K562 (cell line): ENCODE measurements at regions not wholly inside any gene's neighbourhood (a gene's known extent, or its start where the extent isn't known, plus 50 kb on each side); places are given as distances from the start of the nearest gene placed in this dataset.

Experiments
- ATAC-seq: fragments of 200-7000 bp; cut with Tn5 transposase; 3 replicates; pipeline ENCODE4 v1.9.1; 2020; ENCODE audit warnings: moderate library complexity
- BruUV-seq: library from RNA; stranded (reverse); fragments of 400-500 nt; replicated peaks from 2 replicates; lab custom pipeline; 2021; lab: Mats Ljungman, UMichigan
- CTCF ChIA-PET: fragments of 300-600 bp; formaldehyde crosslinking; extraction: SDS; loops from one replicate; lab custom pipeline; 2021; ENCODE audit warnings: low intra/inter-chr PET ratio; lab: Yijun Ruan, JAX
- POLR2A ChIA-PET: fragments of 300-600, 350-650 bp; sonication (Branson Sonifier 250); formaldehyde crosslinking; extraction: SDS; loops from one replicate; lab custom pipeline; 2021; ENCODE audit warnings: antibody characterized with exemption, inconsistent platforms; lab: Yijun Ruan, JAX
- DNase-seq, 4 experiments: peaks; one replicate each; pipeline versions ENCODE4 v3.0.0 to v3.0.0-alpha.2; 2011 to 2018; ENCODE audit warnings: low spot score in 3 of 4, mixed read lengths in 3 of 4; ENCODE audit errors: extremely low read depth in 1 of 4
- FAIRE-seq: peaks from 2 replicates; lab custom pipeline; 2011; peaks lifted over from hg19 to GRCh38; lab: Jason Lieb, UNC
- H2AFZ ChIP-seq: 2 replicates; pipeline ENCODE4 v1.6.0; 2011; ENCODE audit warnings: low read depth, low read length, control low read depth, inconsistent platforms
- H3K27ac ChIP-seq: fragments of 200-600 bp; 3 replicates; pipeline ENCODE4 v1.8.0; 2011; ENCODE audit warnings: low read depth, mild to moderate bottlenecking, control low read depth, inconsistent platforms, low read length, moderate library complexity, mixed read lengths; ENCODE audit errors: extremely low read depth
- H3K27me3 ChIP-seq, 2 experiments: fragments of 300-600 bp in 1 of 2; 2 replicates in 1 of 2; 3 replicates in 1 of 2; pipeline versions ENCODE4 v1.6.0 to v1.8.0; 2011; ENCODE audit warnings: inconsistent platforms in 2 of 2, low read length in 2 of 2, mild to moderate bottlenecking in 1 of 2, mixed read lengths in 1 of 2, moderate library complexity in 1 of 2; ENCODE audit not compliant: control insufficient read depth in 2 of 2, insufficient read depth in 2 of 2
- H3K36me3 ChIP-seq: fragments of 300-600 bp; 3 replicates; pipeline ENCODE4 v1.8.0; 2011; ENCODE audit warnings: mild to moderate bottlenecking, low read length, inconsistent platforms; ENCODE audit not compliant: control insufficient read depth, insufficient read depth
- H3K4me1 ChIP-seq, 2 experiments: fragments of 200-600 bp in 1 of 2; replicated peaks in 1 of 2; 2 replicates in 1 of 2; 3 replicates in 1 of 2; pipeline versions ENCODE4 v1.5.1 to v1.8.0; 2011; ENCODE audit warnings: inconsistent platforms in 2 of 2, low read length in 2 of 2, mild to moderate bottlenecking in 1 of 2, mixed read lengths in 1 of 2, moderate library complexity in 1 of 2; ENCODE audit not compliant: control insufficient read depth in 2 of 2, insufficient read depth in 2 of 2
- H3K4me2 ChIP-seq: 2 replicates; pipeline ENCODE4 v1.6.1; 2011; ENCODE audit warnings: low read length, control low read depth, inconsistent platforms, mixed read lengths; ENCODE audit not compliant: insufficient read depth
- H3K4me3 ChIP-seq: fragments of 200-600 bp; sonication (generic), shearing (Covaris generic); 2 replicates; pipeline ENCODE4 v1.5.1; 2016; ENCODE audit warnings: control low read depth, inconsistent platforms
- H3K79me2 ChIP-seq: fragments of 200-600 bp; 3 replicates; pipeline ENCODE4 v1.8.0; 2011; ENCODE audit warnings: low read length, inconsistent platforms; ENCODE audit not compliant: control insufficient read depth, insufficient read depth
- H3K9ac ChIP-seq, 2 experiments: 2 replicates each; pipeline versions ENCODE4 v1.6.0 to v1.6.1; 2011; ENCODE audit warnings: low read depth in 2 of 2, low read length in 2 of 2, control low read depth in 1 of 2, inconsistent platforms in 1 of 2, mild to moderate bottlenecking in 1 of 2, mixed read lengths in 1 of 2; ENCODE audit not compliant: insufficient read depth in 1 of 2
- H3K9me1 ChIP-seq: one replicate; pipeline ENCODE4 v1.6.0; 2011; ENCODE audit warnings: inconsistent platforms, mild to moderate bottlenecking, low read length, moderate library complexity; ENCODE audit not compliant: control insufficient read depth, insufficient read depth
- H3K9me3 ChIP-seq: replicated peaks from 2 replicates; pipeline ENCODE4 v1.5.1; 2011; ENCODE audit warnings: low read depth, low read length, inconsistent platforms; ENCODE audit not compliant: control insufficient read depth, insufficient read depth
- H4K20me1 ChIP-seq: replicated peaks from 2 replicates; pipeline ENCODE4 v1.6.1; 2011; ENCODE audit warnings: low read length, inconsistent platforms, mixed read lengths; ENCODE audit not compliant: control insufficient read depth, insufficient read depth
- ATF3 ChIP-seq, 2 experiments: fragments of 450-650 bp in 1 of 2; sonication (generic) in 1 of 2; formaldehyde crosslinking in 1 of 2; IDR thresholded peaks in 1 of 2; conservative IDR thresholded peaks in 1 of 2; 2 replicates each; pipeline versions ENCODE4 v1.6.1 to v1.8.1; 2016 to 2023; ENCODE audit warnings: mild to moderate bottlenecking in 2 of 2, moderate library complexity in 2 of 2, inconsistent platforms in 1 of 2, missing genetic modification reagents in 1 of 2
- CTBP1 ChIP-seq: fragments of 450-650 bp; IDR thresholded peaks from 2 replicates; pipeline ENCODE4 v1.6.1; 2016; ENCODE audit warnings: borderline replicate concordance
- E2F5 ChIP-seq: sonication (generic); formaldehyde crosslinking; IDR thresholded peaks from 2 replicates; pipeline ENCODE4 v1.8.0; 2022; ENCODE audit warnings: mild to moderate bottlenecking, missing genetic modification reagents
- POLR2B ChIP-seq: fragments of 450-650 bp; IDR thresholded peaks from 2 replicates; pipeline ENCODE4 v1.6.1; 2018; ENCODE audit warnings: low read depth; ENCODE audit not compliant: partially characterized antibody
- PREB ChIP-seq: sonication (generic); formaldehyde crosslinking; IDR thresholded peaks from 2 replicates; pipeline ENCODE4 v1.8.1; 2023; ENCODE audit warnings: mild to moderate bottlenecking, missing genetic modification reagents
- TRIM24 ChIP-seq, 2 experiments: fragments of 450-650 bp; IDR thresholded peaks; 2 replicates each; pipeline ENCODE4 v1.6.1; 2016
- ZNF263 ChIP-seq: sonication (generic); formaldehyde crosslinking; IDR thresholded peaks from 2 replicates; pipeline ENCODE4 v1.8.0; 2022; ENCODE audit warnings: mild to moderate bottlenecking, missing genetic modification reagents, borderline replicate concordance
- WGBS: fragments of 100-300 bp; shearing (Covaris generic); methylation state at CpG from one replicate; pipeline ENCODE4 v1.1.6; 2016; ENCODE audit warnings: low coverage, mixed read lengths; ENCODE audit not compliant: insufficient coverage; ENCODE audit errors: missing lambda C conversion rate; 5-methylcytosine and 5-hydroxymethylcytosine counted together
- in situ Hi-C: fragments of 300-500 bp; cut with MboI; formaldehyde crosslinking; loops from 4 replicates; pipeline ENCODE4 v1.15.0; 2018; ENCODE audit warnings: inconsistent platforms, mixed read lengths
- intact Hi-C: fragments of 100-400 bp; cut with micrococcal nuclease; formaldehyde crosslinking; loops from 2 replicates; pipeline ENCODE4 v1.14.2; 2022

- Histone ChIP-seq H3K9me3 (peaks cover 5% of the 10 kb centered on the region), H3K36me3 (no peaks in the 10 kb centered on the region), H4K20me1 (no peaks in the 10 kb centered on the region), H2AFZ (peak overlapping the region; percentile 57), H3K27me3 (no peaks in the 10 kb centered on the region), H3K4me1 (peaks cover 19 to 52% of the 10 kb centered on the region in 2 experiments), H3K9me1 (peaks cover 4% of the 10 kb centered on the region), H3K27ac (no peak overlapping the region), H3K79me2 (no peaks in the 10 kb centered on the region), H3K4me2 (peak overlapping the region; percentile 28; the same call in 1 of the 2 replicates), H3K4me3 (no peak overlapping the region), H3K9ac (no peak overlapping the region)
- FAIRE-seq (no peak), DNase-seq (no peak), ATAC-seq (no peak)
- CTCF ChIA-PET = no interaction called here
- in situ Hi-C loops = no loop called here
- intact Hi-C loops = no loop called here
- BruUV-seq = no TSS peak
- 45% methylated on average over 2 of the region's 2 CpGs for WGBS
- POLR2A ChIA-PET = interaction anchor here (0.7 to 3.0 kb wide), 3 partner anchors 9 to 16 kb away, joined by 3 to 9 read pairs (median 3); no protein-coding TSS in a partner anchor
- TF ChIP-seq PREB (CRISPR knock-in tag) = peak; percentile 53; the same call in 1 of the 2 replicates
- no peak for TF ChIP-seq ATF3 (IDR thresholded peaks at IDR 0.05)
- TF ChIP-seq ATF3 (CRISPR knock-in tag; conservative IDR thresholded peaks at IDR 0.05) = 0 out of 2 replicates have a peak, but pooled peaks have one; percentile 29
- TF ChIP-seq E2F5 (CRISPR knock-in tag) = 0 out of 2 replicates have a peak, but pooled peaks have one; percentile 48
- peak; percentile 58; the same call in 1 of the 2 replicates for TF ChIP-seq CTBP1
- 0 out of 2 replicates have a peak, but pooled peaks have one; percentile 26 for TF ChIP-seq ZNF263 (CRISPR knock-in tag)
- TF ChIP-seq POLR2B = no peak
- no peak for TF ChIP-seq TRIM24 (IDR thresholded peaks at IDR 0.05)
These were observed 63.9 kb downstream of the CCDC71L start for GRCh38 chr7:106597014-106597413.
